ENCODE measurements at regions not wholly inside any gene's neighbourhood (a gene's known extent, or its start where the extent isn't known, plus 50 kb on each side); places are given as distances from the start of the nearest gene placed in this dataset.
"Not testable (repeated sequence)": the region's sequence is repeated elsewhere in the genome, so short reads cannot be mapped to it uniquely, and the experiment has no call there.

GRCh38 chrY:3404241-3404640 is 174.6 kb upstream of the TGIF2LY start:
- TF ChIP-seq POLR2A (IDR thresholded peaks at IDR 0.05; ENCODE audit: low read length); GATA1 (IDR thresholded peaks at IDR 0.05; ENCODE audit: low read depth, low read length): not testable (repeated sequence)

Measured in erythroblast (primary cell).